ENCODE measurements at regions not wholly inside any gene's neighbourhood (a gene's known extent, or its start where the extent isn't known, plus 50 kb on each side); places are given as distances from the start of the nearest gene placed in this dataset.
"Not testable (repeated sequence)": the region's sequence is repeated elsewhere in the genome, so short reads cannot be mapped to it uniquely, and the experiment has no call there.

DNA sequence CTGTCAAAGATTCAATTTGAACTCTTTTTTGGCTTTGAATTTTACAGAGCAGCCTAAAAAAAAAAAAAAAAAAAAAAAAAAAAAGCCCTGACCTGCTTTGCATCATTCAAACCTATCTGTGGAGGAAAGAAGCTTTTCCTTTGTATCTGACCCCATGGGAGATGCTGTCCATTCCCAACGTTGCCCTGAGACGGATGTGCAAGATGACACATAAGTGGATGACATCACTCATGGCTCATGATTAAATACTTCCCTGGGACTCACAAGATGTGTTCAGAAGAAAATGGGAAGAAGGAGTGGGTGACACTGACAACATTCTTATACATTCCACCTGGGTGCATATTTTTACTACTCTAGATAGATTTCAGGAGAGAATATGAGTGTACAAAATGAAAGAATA lies 245.7 kb upstream of the ELAVL2 start:
- TF ChIP-seq POLR2AphosphoS5 (IDR thresholded peaks at IDR 0.05), result no peak
- no peak for TF ChIP-seq EP300 (IDR thresholded peaks at IDR 0.05)
- no peak for TF ChIP-seq CTCF (IDR thresholded peaks at IDR 0.05)
- no peak for TF ChIP-seq POLR2A (IDR thresholded peaks at IDR 0.05; ENCODE audit: low read depth)
- WGBS, result 34% methylated on average over 2 of the region's 2 CpGs

GRCh38 chr9:24071091-24071490 lies 245.1 kb upstream of the ELAVL2 start:
- Histone ChIP-seq H3K9me3 (no peaks in the 10 kb centered on the region), H3K27ac (replicated peaks in 1 of 4) (no peak overlapping the region), H3K36me3 (no peaks in the 10 kb centered on the region), H3K4me1 (no peaks in the 10 kb centered on the region), H3K4me3 (no peak overlapping the region), H3K27me3 (no peaks in the 10 kb centered on the region)
- TF ChIP-seq EP300 (IDR thresholded peaks at IDR 0.05) (no peak), CTCF (IDR thresholded peaks at IDR 0.05) (no peak), POLR2AphosphoS5 (IDR thresholded peaks at IDR 0.05) (no peak), POLR2A (IDR thresholded peaks at IDR 0.05; ENCODE audit: low read depth) (no peak)
- DNase-seq (ENCODE audit: extremely low spot score), result no peak
- intact Hi-C loops (cut with DNase I), result no loop called here
- WGBS, result 70% methylated on average over 4 of the region's 4 CpGs

More for the DNA sequence above, 245.7 kb upstream of the ELAVL2 start:
- Histone ChIP-seq H3K4me3 (no peak overlapping the region), H3K4me1 (no peaks in the 10 kb centered on the region), H3K36me3 (no peaks in the 10 kb centered on the region), H3K9me3 (no peaks in the 10 kb centered on the region), H3K27ac (replicated peaks in 1 of 4) (no peak overlapping the region), H3K27me3 (no peaks in the 10 kb centered on the region)
- DNase-seq (ENCODE audit: extremely low spot score), result no peak
- intact Hi-C loops (cut with DNase I), result no loop called here

- DNase-seq (ENCODE audit: extremely low spot score); H3K4me1 ChIP-seq; intact Hi-C loops (cut with DNase I); H3K4me3 ChIP-seq; H3K27me3 ChIP-seq; H3K36me3 ChIP-seq; H3K27ac ChIP-seq (replicated peaks in 1 of 4); H3K9me3 ChIP-seq: not testable (repeated sequence)
- WGBS, result 79% methylated on average over 5 of the region's 5 CpGs
Measured at GRCh38 chr9:24067107-24067506, 241.1 kb upstream of the ELAVL2 start.

DNA sequence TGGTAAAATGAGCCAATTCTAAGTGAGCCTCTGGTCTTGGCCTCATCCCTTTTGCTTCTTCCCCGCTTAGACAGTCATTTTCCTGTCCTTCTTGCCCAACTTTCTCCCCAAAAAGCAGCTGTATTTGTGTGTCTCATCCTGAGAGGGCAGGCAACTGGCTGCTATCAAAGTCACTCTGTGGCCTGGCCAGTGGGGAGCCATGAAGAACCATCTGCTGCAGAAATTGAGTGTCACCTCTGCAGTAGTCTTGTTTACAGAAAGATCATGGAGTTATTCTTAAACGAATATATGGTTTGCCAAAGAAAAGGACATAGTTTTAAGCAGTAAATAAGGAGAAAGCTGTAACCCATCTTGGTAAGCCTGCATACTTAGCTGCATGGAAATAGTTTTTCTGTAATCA lies 233.6 kb upstream of the ELAVL2 start:
- no peaks in the 10 kb centered on the region for H3K9me3 ChIP-seq
- TF ChIP-seq POLR2A (IDR thresholded peaks at IDR 0.05; ENCODE audit: low read depth), result no peak
- WGBS, result 60% methylated on average over 2 of the region's 2 CpGs
- H3K4me1 ChIP-seq, result no peaks in the 10 kb centered on the region
- no peaks in the 10 kb centered on the region for H3K36me3 ChIP-seq
- no peak overlapping the region for H3K27ac ChIP-seq (replicated peaks in 1 of 4)
- no peaks in the 10 kb centered on the region for H3K27me3 ChIP-seq
- no peak overlapping the region for H3K4me3 ChIP-seq
- intact Hi-C loops (cut with DNase I), result no loop called here
- DNase-seq (ENCODE audit: extremely low spot score), result no peak

GRCh38 chr9:24051587-24051986 lies 225.5 kb upstream of the ELAVL2 start:
- Histone ChIP-seq H3K27me3 (no peaks in the 10 kb centered on the region), H3K4me3 (no peak overlapping the region), H3K4me1 (no peaks in the 10 kb centered on the region), H3K27ac (replicated peaks in 1 of 4) (no peak overlapping the region), H3K36me3 (no peaks in the 10 kb centered on the region), H3K9me3 (no peaks in the 10 kb centered on the region)
- intact Hi-C loops (cut with DNase I), result no loop called here
- 88% methylated on average over 3 of the region's 3 CpGs for WGBS
- TF ChIP-seq POLR2AphosphoS5 (IDR thresholded peaks at IDR 0.05) (no peak), POLR2A (IDR thresholded peaks at IDR 0.05; ENCODE audit: low read depth) (no peak), CTCF (IDR thresholded peaks at IDR 0.05) (no peak), EP300 (IDR thresholded peaks at IDR 0.05) (no peak)
- no peak for DNase-seq (ENCODE audit: extremely low spot score)

DNA sequence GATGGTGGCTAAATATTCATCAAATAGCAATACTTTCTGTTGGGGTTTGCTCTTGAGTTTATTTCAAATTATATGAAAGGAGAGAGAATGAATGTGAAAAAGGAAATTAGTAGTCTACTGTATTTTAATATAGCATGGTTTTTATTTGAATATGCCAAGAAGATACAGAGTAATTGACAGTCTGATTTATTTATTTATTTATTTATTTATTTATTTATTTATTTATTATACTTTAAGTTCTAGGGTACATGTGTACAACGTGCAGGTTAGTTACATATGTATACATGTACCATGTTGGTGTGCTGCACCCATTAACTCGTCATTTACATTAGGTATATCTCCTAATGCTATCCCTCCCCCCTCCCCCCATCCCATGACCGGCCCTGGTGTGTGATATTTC lies 224.2 kb upstream of the ELAVL2 start:
- H3K4me1 ChIP-seq; DNase-seq (ENCODE audit: extremely low spot score); intact Hi-C loops (cut with DNase I); H3K27me3 ChIP-seq; H3K36me3 ChIP-seq; H3K4me3 ChIP-seq; H3K9me3 ChIP-seq; H3K27ac ChIP-seq (replicated peaks in 1 of 4): not testable (repeated sequence)
- 83% methylated on average over 3 of the region's 3 CpGs for WGBS
